Peyer's patch (tissue), 4 donors: ENCODE measurements at regions not wholly inside any gene's neighbourhood (a gene's known extent, or its start where the extent isn't known, plus 50 kb on each side); places are given as distances from the start of the nearest gene placed in this dataset.

Experiments used
- POLR2A ChIP-seq, 2 donors: fragments of 450-650 bp; IDR thresholded peaks; one replicate each; pipeline ENCODE4 v1.5.1; 2017; ENCODE audit warnings: antibody characterized with exemption in 2 of 2, mild to moderate bottlenecking in 2 of 2, moderate library complexity in 2 of 2
- TF ChIP-seq, protein P1 (sequence below), 6 experiments: fragments of 450-650 bp in 4 of 6; fragments of 200-600 bp in 2 of 6; sonication (generic) in 1 of 6; IDR thresholded peaks; one replicate each; pipeline ENCODE4 v1.5.1; 2017 to 2019; ENCODE audit warnings: antibody characterized with exemption in 6 of 6, mild to moderate bottlenecking in 3 of 6, moderate library complexity in 1 of 6

DNA sequence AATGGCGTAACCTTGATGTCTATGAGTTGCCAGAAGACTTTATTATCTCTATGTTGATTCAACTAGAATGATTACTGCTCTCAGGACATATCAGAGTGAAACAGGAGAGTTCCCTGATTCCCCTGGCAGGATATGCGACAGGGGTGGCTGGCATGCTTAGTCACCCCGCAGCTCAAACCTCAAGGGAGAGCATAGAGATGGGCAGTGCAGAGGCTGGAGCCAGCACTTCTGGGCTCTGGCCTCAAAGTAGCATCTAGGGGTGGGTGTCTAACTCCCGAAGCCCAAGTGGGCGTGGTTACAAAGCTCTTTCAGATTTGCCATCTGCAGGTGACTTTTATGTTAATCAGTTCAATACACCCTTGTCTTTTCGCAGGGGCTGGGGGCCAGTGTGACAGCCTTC, 391.6 kb downstream of the ADCYAP1 start:
- TF ChIP-seq, protein P1, sequence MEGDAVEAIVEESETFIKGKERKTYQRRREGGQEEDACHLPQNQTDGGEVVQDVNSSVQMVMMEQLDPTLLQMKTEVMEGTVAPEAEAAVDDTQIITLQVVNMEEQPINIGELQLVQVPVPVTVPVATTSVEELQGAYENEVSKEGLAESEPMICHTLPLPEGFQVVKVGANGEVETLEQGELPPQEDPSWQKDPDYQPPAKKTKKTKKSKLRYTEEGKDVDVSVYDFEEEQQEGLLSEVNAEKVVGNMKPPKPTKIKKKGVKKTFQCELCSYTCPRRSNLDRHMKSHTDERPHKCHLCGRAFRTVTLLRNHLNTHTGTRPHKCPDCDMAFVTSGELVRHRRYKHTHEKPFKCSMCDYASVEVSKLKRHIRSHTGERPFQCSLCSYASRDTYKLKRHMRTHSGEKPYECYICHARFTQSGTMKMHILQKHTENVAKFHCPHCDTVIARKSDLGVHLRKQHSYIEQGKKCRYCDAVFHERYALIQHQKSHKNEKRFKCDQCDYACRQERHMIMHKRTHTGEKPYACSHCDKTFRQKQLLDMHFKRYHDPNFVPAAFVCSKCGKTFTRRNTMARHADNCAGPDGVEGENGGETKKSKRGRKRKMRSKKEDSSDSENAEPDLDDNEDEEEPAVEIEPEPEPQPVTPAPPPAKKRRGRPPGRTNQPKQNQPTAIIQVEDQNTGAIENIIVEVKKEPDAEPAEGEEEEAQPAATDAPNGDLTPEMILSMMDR (IDR thresholded peaks at IDR 0.05): no peak
- TF ChIP-seq POLR2A (IDR thresholded peaks at IDR 0.05): no peak
